Pancreas (tissue), 10 donors: ENCODE measurements at regions not wholly inside any gene's neighbourhood (a gene's known extent, or its start where the extent isn't known, plus 50 kb on each side); places are given as distances from the start of the nearest gene placed in this dataset.
A peak's percentile ranks its signal among the peaks of the same experiment; 100 is the strongest.

Experiments
- ATAC-seq, 4 donors: fragments of 200-7000 bp; cut with Tn5 transposase; one replicate each; pipeline versions ENCODE4 v1.8.0 to v1.9.1; 2020; ENCODE audit warnings: mild to moderate bottlenecking in 4 of 4, moderate library complexity in 4 of 4
- DNase-seq, 6 donors: peaks; one replicate each; pipeline ENCODE4 v3.0.0-alpha.2; 2020
- FAIRE-seq: peaks from 2 replicates; lab custom pipeline; 2012; peaks lifted over from hg19 to GRCh38; lab: Jason Lieb, UNC
- H3K27ac ChIP-seq, 4 donors: fragments of 200-600 bp; sonication (generic); 1 replicate in 3 of 4; 2 replicates in 1 of 4; pipeline versions ENCODE4 v1.5.0 to v1.8.0; 2020
- H3K27me3 ChIP-seq, 4 donors: fragments of 200-600 bp; one replicate each; pipeline ENCODE4 v1.8.0; 2021
- H3K36me3 ChIP-seq, 3 donors: fragments of 200-600 bp; sonication (generic) in 1 of 3; one replicate each; pipeline versions ENCODE4 v1.5.0 to v1.8.0; 2020 to 2021
- H3K4me1 ChIP-seq, 3 donors: fragments of 200-600 bp; one replicate each; pipeline ENCODE4 v1.8.0; 2021
- H3K4me3 ChIP-seq, 4 donors: fragments of 200-600 bp; sonication (generic) in 2 of 4; one replicate each; pipeline versions ENCODE4 v1.5.0 to v1.8.0; 2020 to 2021
- H3K9me3 ChIP-seq, 4 donors: fragments of 200-600 bp; one replicate each; pipeline ENCODE4 v1.8.0; 2021
- WGBS, 2 donors: extraction: QIAGEN DNeasy Blood & Tissue Kit; methylation state at CpG; one replicate each; pipeline ENCODE4 v1.1.7; 2013; 5-methylcytosine and 5-hydroxymethylcytosine counted together
- intact Hi-C, 3 donors: fragments of 100-400 bp; cut with DNase I; formaldehyde crosslinking; loops; one replicate each; pipeline versions ENCODE4 v1.11.1 to v1.14.2; 2022
- TF ChIP-seq, protein P1 (sequence below), 4 donors: fragments of 200-600 bp; sonication (generic) in 3 of 4; IDR thresholded peaks; one replicate each; pipeline versions ENCODE4 v1.5.0 to v1.8.0; 2021; ENCODE audit warnings: antibody characterized with exemption in 4 of 4
- donor health status: healthy with polysubstance abuse.
- donor health status: DM: no; HTN: no; CAD: no; lungs with moderate emphysema.
- donor health status: DM: no; HTN: no; CAD: no.
- donor health status: control.
- donor health status: control.
- donor health status: Bipolar disorder and iron deficiency.
- donor health status: DM: yes; HTN: yes; CAD: no.
- donor health status: DM: no; HTN: no; CAD: no.
- donor health status: DM: no; HTN: no; CAD: no.
- donor health status: DM: yes; HTN: yes; CAD: no.

- TF ChIP-seq, protein P1, sequence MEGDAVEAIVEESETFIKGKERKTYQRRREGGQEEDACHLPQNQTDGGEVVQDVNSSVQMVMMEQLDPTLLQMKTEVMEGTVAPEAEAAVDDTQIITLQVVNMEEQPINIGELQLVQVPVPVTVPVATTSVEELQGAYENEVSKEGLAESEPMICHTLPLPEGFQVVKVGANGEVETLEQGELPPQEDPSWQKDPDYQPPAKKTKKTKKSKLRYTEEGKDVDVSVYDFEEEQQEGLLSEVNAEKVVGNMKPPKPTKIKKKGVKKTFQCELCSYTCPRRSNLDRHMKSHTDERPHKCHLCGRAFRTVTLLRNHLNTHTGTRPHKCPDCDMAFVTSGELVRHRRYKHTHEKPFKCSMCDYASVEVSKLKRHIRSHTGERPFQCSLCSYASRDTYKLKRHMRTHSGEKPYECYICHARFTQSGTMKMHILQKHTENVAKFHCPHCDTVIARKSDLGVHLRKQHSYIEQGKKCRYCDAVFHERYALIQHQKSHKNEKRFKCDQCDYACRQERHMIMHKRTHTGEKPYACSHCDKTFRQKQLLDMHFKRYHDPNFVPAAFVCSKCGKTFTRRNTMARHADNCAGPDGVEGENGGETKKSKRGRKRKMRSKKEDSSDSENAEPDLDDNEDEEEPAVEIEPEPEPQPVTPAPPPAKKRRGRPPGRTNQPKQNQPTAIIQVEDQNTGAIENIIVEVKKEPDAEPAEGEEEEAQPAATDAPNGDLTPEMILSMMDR (IDR thresholded peaks at IDR 0.05) = no peak
- H3K4me3 ChIP-seq = no peak overlapping the region
- FAIRE-seq (no peak), ATAC-seq (peak in 1 of 4 donors; percentile 44), DNase-seq (no peak)
- no peak overlapping the region for H3K27ac ChIP-seq
- no peaks in the 10 kb centered on the region for H3K36me3 ChIP-seq
- H3K27me3 ChIP-seq = no peaks in the 10 kb centered on the region
- H3K9me3 ChIP-seq = no peaks in the 10 kb centered on the region
- 40 to 50% methylated on average over 4 of the region's 4 CpGs for WGBS, 2 donors
- H3K4me1 ChIP-seq = no peaks in the 10 kb centered on the region
- intact Hi-C loops = no loop called here
Measured at GRCh38 chr12:71250166-71250565, 92.4 kb upstream of the TSPAN8 start.

- no peaks in the 10 kb centered on the region for H3K9me3 ChIP-seq
- FAIRE-seq (no peak), ATAC-seq (no peak), DNase-seq (no peak)
- no peak overlapping the region for H3K4me3 ChIP-seq
- no peaks in the 10 kb centered on the region for H3K36me3 ChIP-seq
- H3K27ac ChIP-seq = no peak overlapping the region
- intact Hi-C loops = no loop called here
- no peaks in the 10 kb centered on the region for H3K4me1 ChIP-seq
- H3K27me3 ChIP-seq = no peaks in the 10 kb centered on the region
- WGBS, 2 donors = 71 to 78% methylated on average over 1 of the region's 1 CpG
- TF ChIP-seq, protein P1 (IDR thresholded peaks at IDR 0.05) = no peak
Measured at GRCh38 chr12:71243370-71243769, 85.6 kb upstream of the TSPAN8 start.

- no peak overlapping the region for H3K4me3 ChIP-seq
- H3K27me3 ChIP-seq = no peaks in the 10 kb centered on the region
- H3K9me3 ChIP-seq = no peaks in the 10 kb centered on the region
- WGBS, 2 donors = 58 to 64% methylated on average over 2 of the region's 2 CpGs
- no peaks in the 10 kb centered on the region for H3K4me1 ChIP-seq
- intact Hi-C loops = no loop called here
- H3K36me3 ChIP-seq = no peaks in the 10 kb centered on the region
- TF ChIP-seq, protein P1 (IDR thresholded peaks at IDR 0.05) = no peak
- H3K27ac ChIP-seq = no peak overlapping the region
- no peak for FAIRE-seq
- no peak for DNase-seq
- ATAC-seq = no peak
Measured at GRCh38 chr12:71242511-71242910, 84.7 kb upstream of the TSPAN8 start.

- FAIRE-seq = no peak
- Histone ChIP-seq H3K36me3 (no peaks in the 10 kb centered on the region), H3K27me3 (no peaks in the 10 kb centered on the region), H3K27ac (no peak overlapping the region), H3K9me3 (no peaks in the 10 kb centered on the region), H3K4me3 (no peak overlapping the region), H3K4me1 (no peaks in the 10 kb centered on the region)
- ATAC-seq = no peak
- no peak for DNase-seq
- TF ChIP-seq, protein P1 (IDR thresholded peaks at IDR 0.05) = no peak
- WGBS, 2 donors = 71 to 87% methylated on average over 3 of the region's 3 CpGs
- intact Hi-C loops = no loop called here
Measured at GRCh38 chr12:71240946-71241345, 83.1 kb upstream of the TSPAN8 start.

DNA sequence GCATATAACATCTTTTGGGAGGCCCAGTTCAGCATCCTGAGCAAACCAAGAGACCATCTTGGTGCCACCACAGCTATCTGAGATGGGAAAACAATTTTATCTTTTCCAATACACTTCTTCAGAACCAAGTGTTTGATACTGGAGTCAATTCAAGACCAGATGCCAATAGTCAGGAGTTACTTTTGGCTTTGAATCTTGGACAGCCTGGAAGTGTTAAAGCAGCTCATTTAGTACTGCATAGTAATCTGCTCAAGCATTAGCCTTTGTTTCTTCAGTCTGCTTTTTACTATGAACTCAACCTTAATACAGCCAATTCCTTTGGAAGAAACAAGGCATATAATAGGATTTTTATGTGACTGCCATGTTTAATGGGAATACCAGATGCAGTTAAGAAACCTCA lies 81.9 kb upstream of the TSPAN8 start:
- no peak overlapping the region for H3K27ac ChIP-seq
- FAIRE-seq (no peak), ATAC-seq (no peak), DNase-seq (no peak)
- no peaks in the 10 kb centered on the region for H3K4me1 ChIP-seq
- no peaks in the 10 kb centered on the region for H3K27me3 ChIP-seq
- TF ChIP-seq, protein P1 (IDR thresholded peaks at IDR 0.05) = no peak
- no peaks in the 10 kb centered on the region for H3K9me3 ChIP-seq
- no peak overlapping the region for H3K4me3 ChIP-seq
- intact Hi-C loops = no loop called here
- no peaks in the 10 kb centered on the region for H3K36me3 ChIP-seq
